LNCaP clone FGC (cell line): ENCODE measurements at regions not wholly inside any gene's neighbourhood (a gene's known extent, or its start where the extent isn't known, plus 50 kb on each side); places are given as distances from the start of the nearest gene placed in this dataset.

ENCODE experiments used
- DNase-seq: peaks from one replicate; pipeline ENCODE4 v3.0.0-alpha.2; 2011; ENCODE audit warnings: low read depth
- H3K4me3 ChIP-seq: 2 replicates; pipeline ENCODE4 v1.5.1; 2011; ENCODE audit warnings: mild to moderate bottlenecking, low read depth, low read length, control low read depth
- TF ChIP-seq, protein P1 (sequence below): IDR thresholded peaks from 2 replicates; pipeline ENCODE4 v1.5.1; 2012; ENCODE audit warnings: mild to moderate bottlenecking; ENCODE audit not compliant: control insufficient read depth, insufficient read depth; ENCODE audit errors: extremely low read depth

DNA sequence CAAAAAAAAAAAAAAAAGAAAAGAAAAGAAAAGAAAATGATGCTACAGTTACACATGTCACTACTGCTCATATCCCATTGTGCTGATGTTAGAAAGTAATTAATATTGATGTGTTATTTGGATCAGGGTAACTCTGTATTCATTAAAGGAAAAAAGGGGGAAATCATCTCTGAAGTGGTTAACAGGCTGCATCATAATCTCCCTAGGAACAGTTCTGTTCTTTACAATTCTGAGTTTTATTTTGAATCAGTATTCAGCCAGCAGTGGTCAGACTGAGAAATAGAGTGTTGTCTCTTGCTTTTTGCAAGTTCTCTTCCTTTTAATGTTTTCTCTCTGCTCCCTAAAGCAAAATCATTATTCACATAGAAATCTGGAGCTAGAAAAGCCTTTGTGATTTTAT, 128.6 kb upstream of the CRY1 start:
- TF ChIP-seq, protein P1, sequence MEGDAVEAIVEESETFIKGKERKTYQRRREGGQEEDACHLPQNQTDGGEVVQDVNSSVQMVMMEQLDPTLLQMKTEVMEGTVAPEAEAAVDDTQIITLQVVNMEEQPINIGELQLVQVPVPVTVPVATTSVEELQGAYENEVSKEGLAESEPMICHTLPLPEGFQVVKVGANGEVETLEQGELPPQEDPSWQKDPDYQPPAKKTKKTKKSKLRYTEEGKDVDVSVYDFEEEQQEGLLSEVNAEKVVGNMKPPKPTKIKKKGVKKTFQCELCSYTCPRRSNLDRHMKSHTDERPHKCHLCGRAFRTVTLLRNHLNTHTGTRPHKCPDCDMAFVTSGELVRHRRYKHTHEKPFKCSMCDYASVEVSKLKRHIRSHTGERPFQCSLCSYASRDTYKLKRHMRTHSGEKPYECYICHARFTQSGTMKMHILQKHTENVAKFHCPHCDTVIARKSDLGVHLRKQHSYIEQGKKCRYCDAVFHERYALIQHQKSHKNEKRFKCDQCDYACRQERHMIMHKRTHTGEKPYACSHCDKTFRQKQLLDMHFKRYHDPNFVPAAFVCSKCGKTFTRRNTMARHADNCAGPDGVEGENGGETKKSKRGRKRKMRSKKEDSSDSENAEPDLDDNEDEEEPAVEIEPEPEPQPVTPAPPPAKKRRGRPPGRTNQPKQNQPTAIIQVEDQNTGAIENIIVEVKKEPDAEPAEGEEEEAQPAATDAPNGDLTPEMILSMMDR: no peak
- H3K4me3 ChIP-seq: no peak overlapping the region
- no peak for DNase-seq

DNA sequence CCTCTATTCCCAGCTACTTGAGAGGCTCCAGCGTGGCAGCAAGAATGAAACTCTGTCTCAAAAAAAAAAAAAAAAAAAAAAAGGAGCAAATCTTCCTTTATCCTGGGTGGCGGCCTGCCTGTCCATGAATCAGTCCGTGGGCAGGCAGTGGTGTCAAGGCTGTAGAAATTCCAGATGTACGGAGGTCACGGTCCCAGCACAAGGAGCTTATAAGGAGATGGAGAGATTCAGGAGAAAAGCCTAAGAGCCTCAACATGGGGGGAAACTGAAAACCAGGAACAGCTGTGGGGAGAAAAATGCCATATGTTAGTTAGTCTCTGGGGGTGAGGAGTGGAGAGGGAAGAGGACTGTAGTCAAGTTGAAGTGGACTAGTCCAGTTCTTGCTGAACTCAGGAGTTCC, 130.5 kb upstream of the CRY1 start:
- no peak for DNase-seq
- H3K4me3 ChIP-seq: no peak overlapping the region
- TF ChIP-seq, protein P1: no peak

DNA sequence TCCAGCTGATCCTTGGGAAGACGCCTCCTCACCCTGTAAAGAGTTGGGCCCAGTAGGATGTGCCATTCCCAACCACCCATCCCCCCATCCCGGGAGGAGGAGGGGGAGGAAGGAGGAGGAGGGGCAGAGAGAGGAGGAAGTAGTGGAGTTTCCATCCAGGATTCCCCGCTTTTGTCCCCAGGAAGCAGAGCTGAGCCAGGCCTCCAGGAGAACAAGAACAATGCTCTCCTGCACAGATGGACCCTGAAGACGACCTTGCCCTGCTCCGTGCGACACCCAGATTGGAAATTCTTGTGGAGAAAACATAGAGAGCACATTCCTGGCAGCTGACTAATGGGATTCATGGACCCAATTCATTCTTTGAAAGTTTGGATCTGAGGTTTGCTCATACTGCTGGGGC, 132.3 kb upstream of the CRY1 start:
- no peak for DNase-seq
- TF ChIP-seq, protein P1: no peak
- H3K4me3 ChIP-seq: no peak overlapping the region

DNA sequence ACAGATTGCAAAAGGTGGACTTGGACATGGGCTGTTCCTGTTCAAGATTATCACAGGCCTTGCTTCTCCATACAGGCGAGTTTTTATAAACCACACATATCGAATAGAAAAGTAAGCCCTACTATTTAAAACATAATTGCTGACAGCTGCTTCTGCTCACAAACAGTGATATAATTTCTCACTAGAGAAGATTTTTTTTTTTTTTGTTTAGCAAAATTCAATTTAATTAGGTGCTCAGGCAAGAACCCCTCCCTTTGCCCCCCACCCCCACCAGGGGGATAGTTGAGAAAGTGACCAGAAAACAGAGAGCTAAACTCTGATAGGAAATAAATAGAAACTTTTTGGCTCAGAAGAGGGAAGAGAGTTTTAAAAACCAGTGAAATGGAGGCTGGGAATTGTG, 132.8 kb upstream of the CRY1 start:
- TF ChIP-seq, protein P1: no peak
- no peak overlapping the region for H3K4me3 ChIP-seq
- no peak for DNase-seq

DNA sequence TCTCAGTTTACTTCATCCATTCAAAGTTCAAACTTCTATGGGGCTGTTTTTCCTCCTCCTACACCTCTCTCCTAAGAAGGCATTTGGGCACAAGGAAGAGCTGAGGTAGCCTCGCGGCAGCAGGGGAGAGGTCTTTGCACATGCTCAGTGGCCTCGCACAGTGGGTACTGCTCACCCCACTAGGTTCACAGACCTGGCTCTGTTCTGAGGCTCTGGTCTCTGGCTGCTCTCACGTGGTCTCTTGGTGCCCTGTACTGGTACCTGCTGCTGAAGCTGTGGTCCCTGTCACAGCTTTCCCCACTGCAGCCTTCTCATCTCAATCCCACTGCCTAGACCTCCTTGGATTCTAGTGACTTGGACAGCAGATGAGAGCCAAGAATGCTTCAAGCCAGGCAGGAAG, 134.7 kb upstream of the CRY1 start:
- TF ChIP-seq, protein P1: no peak
- no peak overlapping the region for H3K4me3 ChIP-seq
- no peak for DNase-seq

GRCh38 chr12:107229827-107230226, 136.5 kb upstream of the CRY1 start:
- DNase-seq: no peak
- TF ChIP-seq, protein P1: no peak
- H3K4me3 ChIP-seq: no peak overlapping the region

DNA sequence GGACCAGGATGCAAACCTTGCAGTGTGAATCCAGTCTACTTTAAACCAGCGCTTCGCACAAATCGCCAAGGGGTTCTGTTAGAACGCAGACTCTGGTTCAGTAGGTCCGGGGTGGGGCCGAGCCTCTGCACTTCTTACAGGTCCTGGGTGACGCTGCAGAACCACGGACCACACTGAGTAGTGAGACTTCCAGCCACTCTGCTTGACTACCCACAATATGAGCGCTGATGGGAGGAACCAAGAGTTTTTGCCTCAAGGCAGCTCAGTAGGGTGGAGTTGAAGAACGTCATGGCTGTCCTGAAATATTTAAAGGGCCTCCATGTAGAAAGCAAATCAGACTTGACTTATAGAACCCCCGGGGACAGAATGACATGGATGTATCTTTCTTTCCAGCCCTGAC, 138.0 kb upstream of the CRY1 start:
- no peak overlapping the region for H3K4me3 ChIP-seq
- TF ChIP-seq, protein P1: no peak
- DNase-seq: no peak
